NB4 (cell line): ENCODE measurements at regions not wholly inside any gene's neighbourhood (a gene's known extent, or its start where the extent isn't known, plus 50 kb on each side); places are given as distances from the start of the nearest gene placed in this dataset.

Experiments
- DNase-seq: peaks from one replicate; pipeline ENCODE4 v3.0.0; 2010; ENCODE audit warnings: low read depth
- H3K4me3 ChIP-seq: one replicate; pipeline ENCODE4 v1.5.1; 2011; ENCODE audit warnings: mild to moderate bottlenecking, low read depth, low read length, moderate library complexity
- MYC ChIP-seq: IDR thresholded peaks from 2 replicates; pipeline ENCODE4 v1.6.1; 2011; ENCODE audit warnings: low read depth, low read length
- POLR2A ChIP-seq: IDR thresholded peaks from 2 replicates; pipeline ENCODE4 v1.6.1; 2011; ENCODE audit warnings: mild to moderate bottlenecking; ENCODE audit not compliant: insufficient read length; ENCODE audit errors: extremely low read depth
- TF ChIP-seq, protein P1 (sequence below): IDR thresholded peaks from 2 replicates; pipeline ENCODE4 v1.6.1; 2011; ENCODE audit warnings: low read depth, low read length
- TF ChIP-seq, protein P2 (sequence below): IDR thresholded peaks from one replicate; pipeline ENCODE4 v1.5.1; 2012; ENCODE audit warnings: low read depth, low read length

DNA sequence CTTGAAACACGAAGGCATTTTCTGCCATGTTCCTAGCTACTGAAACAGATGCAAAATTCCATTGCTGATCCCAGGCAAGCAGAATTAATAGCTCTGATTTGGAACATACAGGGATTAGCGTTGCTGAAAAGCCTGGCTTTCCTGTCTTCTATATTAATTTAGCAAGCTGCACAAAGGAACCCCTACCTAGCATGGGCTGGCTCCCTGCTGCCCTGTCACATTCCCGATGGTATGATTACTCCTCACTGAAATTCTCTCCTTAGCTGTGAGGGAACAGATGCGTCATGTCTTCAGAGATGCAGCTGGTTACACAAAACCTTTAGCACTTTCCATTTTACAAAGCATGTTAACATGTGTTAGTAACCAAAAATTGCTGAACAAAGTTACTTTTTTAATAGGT lies 878.9 kb downstream of the TYW1 start:
- no peak for DNase-seq
- no peak overlapping the region for H3K4me3 ChIP-seq
- TF ChIP-seq, protein P1, sequence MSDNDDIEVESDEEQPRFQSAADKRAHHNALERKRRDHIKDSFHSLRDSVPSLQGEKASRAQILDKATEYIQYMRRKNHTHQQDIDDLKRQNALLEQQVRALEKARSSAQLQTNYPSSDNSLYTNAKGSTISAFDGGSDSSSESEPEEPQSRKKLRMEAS = no peak
- TF ChIP-seq, protein P2, sequence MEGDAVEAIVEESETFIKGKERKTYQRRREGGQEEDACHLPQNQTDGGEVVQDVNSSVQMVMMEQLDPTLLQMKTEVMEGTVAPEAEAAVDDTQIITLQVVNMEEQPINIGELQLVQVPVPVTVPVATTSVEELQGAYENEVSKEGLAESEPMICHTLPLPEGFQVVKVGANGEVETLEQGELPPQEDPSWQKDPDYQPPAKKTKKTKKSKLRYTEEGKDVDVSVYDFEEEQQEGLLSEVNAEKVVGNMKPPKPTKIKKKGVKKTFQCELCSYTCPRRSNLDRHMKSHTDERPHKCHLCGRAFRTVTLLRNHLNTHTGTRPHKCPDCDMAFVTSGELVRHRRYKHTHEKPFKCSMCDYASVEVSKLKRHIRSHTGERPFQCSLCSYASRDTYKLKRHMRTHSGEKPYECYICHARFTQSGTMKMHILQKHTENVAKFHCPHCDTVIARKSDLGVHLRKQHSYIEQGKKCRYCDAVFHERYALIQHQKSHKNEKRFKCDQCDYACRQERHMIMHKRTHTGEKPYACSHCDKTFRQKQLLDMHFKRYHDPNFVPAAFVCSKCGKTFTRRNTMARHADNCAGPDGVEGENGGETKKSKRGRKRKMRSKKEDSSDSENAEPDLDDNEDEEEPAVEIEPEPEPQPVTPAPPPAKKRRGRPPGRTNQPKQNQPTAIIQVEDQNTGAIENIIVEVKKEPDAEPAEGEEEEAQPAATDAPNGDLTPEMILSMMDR = no peak
- TF ChIP-seq MYC = no peak
- TF ChIP-seq POLR2A = no peak

DNA sequence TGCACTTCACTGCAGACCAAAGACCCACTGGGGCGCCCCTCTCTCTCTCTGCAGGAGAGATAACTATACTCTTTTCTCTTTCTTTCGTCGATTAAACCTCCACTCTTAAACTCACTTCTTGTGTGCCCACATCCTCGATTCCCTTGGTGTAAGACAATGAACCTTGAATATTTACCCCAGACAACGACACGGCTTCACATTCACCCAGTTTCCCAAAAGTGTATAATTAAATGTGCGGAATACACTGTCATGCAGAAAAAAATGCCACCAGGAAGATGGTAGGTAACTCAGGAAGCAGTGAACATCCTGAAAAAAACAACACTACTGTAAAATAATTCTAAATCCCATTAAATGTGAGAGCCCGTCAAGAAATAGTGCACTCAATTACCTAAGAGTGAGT lies 882.2 kb downstream of the TYW1 start:
- no peak for DNase-seq
- H3K4me3 ChIP-seq = no peak overlapping the region
- no peak for TF ChIP-seq POLR2A
- no peak for TF ChIP-seq MYC
- TF ChIP-seq, protein P1 = no peak
- TF ChIP-seq, protein P2 = no peak

DNA sequence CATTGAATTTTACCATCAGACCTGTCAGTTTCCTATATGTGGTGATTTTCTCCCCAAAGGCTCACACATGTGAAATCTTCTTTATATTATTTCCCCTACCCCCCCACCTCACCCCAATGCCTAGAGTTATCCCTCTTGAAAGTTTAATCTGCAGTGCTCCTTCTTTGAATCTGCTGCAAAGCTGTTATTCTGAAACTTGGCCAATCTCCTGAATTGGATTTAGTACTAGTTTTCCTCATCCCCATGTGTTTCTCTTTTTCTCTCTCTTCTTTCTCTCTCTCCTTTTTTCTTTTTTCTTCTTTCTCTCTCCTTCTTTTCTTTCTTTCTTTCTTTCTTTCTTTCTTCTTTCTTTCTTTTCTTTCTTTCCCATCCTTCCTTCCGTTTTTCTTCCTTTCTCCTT lies 886.2 kb downstream of the TYW1 start:
- H3K4me3 ChIP-seq = no peak overlapping the region
- DNase-seq = no peak
- TF ChIP-seq, protein P1 = no peak
- TF ChIP-seq MYC = no peak
- no peak for TF ChIP-seq POLR2A
- TF ChIP-seq, protein P2 = no peak

DNA sequence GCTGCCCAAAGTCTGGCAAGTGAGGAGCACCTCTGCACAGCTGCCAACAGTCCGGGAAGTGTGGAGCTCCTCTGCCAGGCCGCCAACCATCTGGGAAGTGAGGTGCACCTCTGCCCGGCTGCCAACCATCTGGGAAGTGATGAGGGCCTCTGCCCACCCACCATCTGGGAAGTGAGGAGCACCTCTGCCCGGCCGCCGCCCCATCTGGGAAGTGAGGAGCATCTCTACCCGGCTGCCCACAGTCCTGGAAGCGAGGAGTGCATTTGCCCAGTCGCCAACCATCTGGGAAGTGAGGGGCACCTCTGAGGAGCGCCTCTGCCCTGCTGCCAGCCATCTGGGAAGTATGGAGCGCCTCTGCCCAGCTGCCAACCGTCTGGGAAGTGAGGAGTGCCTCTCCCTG lies 893.7 kb downstream of the TYW1 start:
- DNase-seq = no peak
- no peak for TF ChIP-seq MYC
- no peak for TF ChIP-seq POLR2A
- TF ChIP-seq, protein P1 = no peak
- TF ChIP-seq, protein P2 = no peak
- H3K4me3 ChIP-seq = no peak overlapping the region

DNA sequence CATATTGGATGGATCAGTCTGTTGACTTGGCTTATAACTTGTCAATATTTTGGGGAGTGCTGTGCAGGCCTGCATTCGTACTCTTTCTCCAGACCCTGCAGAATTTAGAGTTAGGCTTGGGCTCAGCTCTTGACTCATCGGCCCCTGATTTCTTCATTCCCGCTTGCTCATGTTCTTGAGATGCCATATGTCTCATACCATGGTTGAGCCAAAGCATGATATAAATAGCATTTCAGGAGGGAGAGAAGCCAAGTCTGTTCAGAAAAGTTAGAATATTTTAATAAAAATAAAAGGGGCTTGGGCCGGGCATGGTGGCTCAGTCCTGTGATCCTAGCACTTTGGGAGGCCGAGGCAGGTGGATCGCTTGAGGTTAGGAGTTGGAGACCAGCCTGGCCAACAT lies 898.1 kb downstream of the TYW1 start:
- no peak for DNase-seq
- no peak for TF ChIP-seq POLR2A
- TF ChIP-seq MYC = no peak
- TF ChIP-seq, protein P2 = no peak
- TF ChIP-seq, protein P1 = no peak
- no peak overlapping the region for H3K4me3 ChIP-seq

DNA sequence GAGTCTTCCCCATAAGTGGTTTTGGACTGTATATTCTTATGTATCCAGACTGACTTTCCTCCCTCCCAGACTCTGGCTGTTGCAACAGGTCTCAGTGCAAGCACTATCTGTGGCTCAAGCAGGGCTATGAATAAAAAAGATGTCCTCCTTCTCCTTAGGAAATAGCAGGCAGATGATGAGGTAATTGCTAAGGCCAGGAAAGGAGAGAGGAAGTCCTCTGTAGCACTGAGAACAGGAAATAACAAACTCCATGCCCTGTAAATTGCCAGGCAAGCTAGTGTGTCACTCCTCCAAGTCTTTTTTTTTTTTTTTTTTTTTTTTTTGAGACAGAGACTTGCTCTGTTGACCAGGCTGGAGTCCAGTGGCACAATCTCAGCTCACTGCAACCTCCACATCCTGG lies 900.1 kb downstream of the TYW1 start:
- no peak overlapping the region for H3K4me3 ChIP-seq
- TF ChIP-seq, protein P2 = no peak
- TF ChIP-seq POLR2A (no peak), MYC (no peak)
- TF ChIP-seq, protein P1 = no peak
- no peak for DNase-seq
